ENCODE measurements at regions not wholly inside any gene's neighbourhood (a gene's known extent, or its start where the extent isn't known, plus 50 kb on each side); places are given as distances from the start of the nearest gene placed in this dataset.

DNA sequence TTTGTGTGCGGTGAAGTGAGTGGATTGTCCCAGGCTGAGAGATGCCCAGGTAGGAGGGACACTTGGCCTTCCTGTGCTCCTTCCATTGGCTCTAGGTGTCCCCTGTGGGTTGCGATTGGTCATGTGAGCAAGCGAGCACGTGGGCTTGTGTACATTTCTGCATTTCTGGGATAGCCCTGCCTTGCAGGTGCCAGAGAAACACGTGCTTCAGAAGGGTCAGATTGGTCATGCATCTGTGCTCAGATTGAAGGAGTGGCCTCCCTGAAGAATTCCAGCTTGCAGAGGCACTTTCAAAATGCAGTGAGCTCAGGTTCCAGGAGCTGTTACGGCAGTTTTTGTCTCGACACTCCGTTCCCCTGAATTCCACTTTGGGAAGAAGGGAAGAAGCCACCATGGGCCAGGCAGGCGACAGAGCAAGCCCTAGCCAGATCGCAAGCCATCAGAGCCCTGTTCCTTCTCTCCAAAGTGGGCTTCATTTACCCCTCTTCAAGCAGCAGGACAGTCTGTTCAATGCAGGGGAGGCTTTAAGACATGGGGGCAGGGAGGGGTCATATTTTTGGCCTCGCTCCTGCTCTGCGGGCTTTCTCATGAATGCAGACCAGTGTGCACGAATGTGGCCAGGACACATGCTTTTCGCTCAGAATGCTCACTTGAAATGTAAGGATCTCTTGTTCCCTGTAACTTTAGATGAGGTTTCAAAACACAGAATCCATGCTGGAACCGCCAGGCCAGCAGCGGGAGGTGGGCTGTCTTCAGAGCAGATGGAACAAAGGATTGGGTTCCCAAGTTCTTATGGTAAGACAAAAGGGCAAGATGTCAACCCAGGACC, 78.6 kb upstream of the AKAP12 start:
- Mint-ChIP-seq H3K27me3 (ENCODE audit: low read depth) (peaks cover 4% of the 10 kb centered on the region; the same call in 1 of the 2 replicates), H3K27ac (no peak overlapping the region; the same call in 1 of the 2 replicates), H3K4me1 (peaks cover 10% of the 10 kb centered on the region; the same call in 1 of the 2 replicates), H3K9me3 (no peaks in the 10 kb centered on the region), H3K36me3 (no peaks in the 10 kb centered on the region), H3K4me3 (no peak overlapping the region)
- ChIA-PET POLR2A (no interaction called here), CTCF (interaction anchor here (1.0 kb wide), 2 partner anchors 164 to 344 kb away, joined by 3 read pairs; no protein-coding TSS in a partner anchor)
- peak; percentile 65; the same call in 1 of the 2 replicates for ATAC-seq
- TF ChIP-seq, protein P1, sequence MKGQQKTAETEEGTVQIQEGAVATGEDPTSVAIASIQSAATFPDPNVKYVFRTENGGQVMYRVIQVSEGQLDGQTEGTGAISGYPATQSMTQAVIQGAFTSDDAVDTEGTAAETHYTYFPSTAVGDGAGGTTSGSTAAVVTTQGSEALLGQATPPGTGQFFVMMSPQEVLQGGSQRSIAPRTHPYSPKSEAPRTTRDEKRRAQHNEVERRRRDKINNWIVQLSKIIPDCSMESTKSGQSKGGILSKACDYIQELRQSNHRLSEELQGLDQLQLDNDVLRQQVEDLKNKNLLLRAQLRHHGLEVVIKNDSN (CRISPR knock-in tag; IDR thresholded peaks at IDR 0.05), result peak; percentile 83
- no peak for TF ChIP-seq NFATC4 (CRISPR knock-in tag; IDR thresholded peaks at IDR 0.05)
- TF ChIP-seq USF2 (CRISPR knock-in tag; IDR thresholded peaks at IDR 0.05), result peak; percentile 82
- DNase-seq (ENCODE audit: low spot score), result no peak

DNA sequence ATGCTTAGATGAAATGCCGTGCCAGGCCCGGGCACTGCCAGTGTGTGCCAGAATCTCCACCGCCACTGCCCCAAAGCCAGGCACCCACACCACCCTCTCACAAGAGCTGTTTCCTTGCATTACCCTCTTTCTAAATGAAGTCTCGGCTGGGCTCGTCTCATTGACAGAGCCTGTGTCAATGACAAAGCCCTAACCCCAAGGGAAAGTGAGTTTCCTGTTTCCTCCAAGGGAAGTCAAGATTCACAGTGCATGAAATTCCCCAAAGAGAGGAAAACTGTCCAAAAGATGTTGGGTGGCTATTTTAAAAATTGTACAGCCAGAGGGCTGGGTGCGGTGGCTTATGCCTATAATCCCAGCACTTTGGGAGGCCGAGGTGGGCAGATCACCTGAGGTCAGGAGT, 75.4 kb upstream of the AKAP12 start:
- ATAC-seq (no peak), DNase-seq (ENCODE audit: low spot score) (no peak)
- CTCF ChIA-PET, result interaction anchor here (0.6 to 1.3 kb wide), 2 partner anchors 11 to 150 kb away, joined by 4 read pairs; no protein-coding TSS in a partner anchor
- Mint-ChIP-seq H3K9me3 (no peaks in the 10 kb centered on the region), H3K27me3 (ENCODE audit: low read depth) (peaks cover 4% of the 10 kb centered on the region; the same call in 1 of the 2 replicates), H3K27ac (no peak overlapping the region), H3K36me3 (no peaks in the 10 kb centered on the region), H3K4me3 (no peak overlapping the region), H3K4me1 (peaks cover 16% of the 10 kb centered on the region; the same call in 1 of the 2 replicates)
- POLR2A ChIA-PET, result no interaction called here
- TF ChIP-seq ZNF423 (CRISPR knock-in tag; IDR thresholded peaks at IDR 0.05), result no peak
- no peak for TF ChIP-seq NFATC4 (CRISPR knock-in tag; IDR thresholded peaks at IDR 0.05)
- no peak for TF ChIP-seq PRRX2 (CRISPR knock-in tag; IDR thresholded peaks at IDR 0.05)
- TF ChIP-seq, protein P2, sequence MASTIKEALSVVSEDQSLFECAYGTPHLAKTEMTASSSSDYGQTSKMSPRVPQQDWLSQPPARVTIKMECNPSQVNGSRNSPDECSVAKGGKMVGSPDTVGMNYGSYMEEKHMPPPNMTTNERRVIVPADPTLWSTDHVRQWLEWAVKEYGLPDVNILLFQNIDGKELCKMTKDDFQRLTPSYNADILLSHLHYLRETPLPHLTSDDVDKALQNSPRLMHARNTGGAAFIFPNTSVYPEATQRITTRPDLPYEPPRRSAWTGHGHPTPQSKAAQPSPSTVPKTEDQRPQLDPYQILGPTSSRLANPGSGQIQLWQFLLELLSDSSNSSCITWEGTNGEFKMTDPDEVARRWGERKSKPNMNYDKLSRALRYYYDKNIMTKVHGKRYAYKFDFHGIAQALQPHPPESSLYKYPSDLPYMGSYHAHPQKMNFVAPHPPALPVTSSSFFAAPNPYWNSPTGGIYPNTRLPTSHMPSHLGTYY (CRISPR knock-in tag; IDR thresholded peaks at IDR 0.05), result no peak
- TF ChIP-seq CTCF (IDR thresholded peaks at IDR 0.05), result no peak
- no peak for TF ChIP-seq ZNF416 (CRISPR knock-in tag; IDR thresholded peaks at IDR 0.05)
- no peak for TF ChIP-seq RORB (CRISPR knock-in tag; IDR thresholded peaks at IDR 0.05)
- TF ChIP-seq, protein P3, sequence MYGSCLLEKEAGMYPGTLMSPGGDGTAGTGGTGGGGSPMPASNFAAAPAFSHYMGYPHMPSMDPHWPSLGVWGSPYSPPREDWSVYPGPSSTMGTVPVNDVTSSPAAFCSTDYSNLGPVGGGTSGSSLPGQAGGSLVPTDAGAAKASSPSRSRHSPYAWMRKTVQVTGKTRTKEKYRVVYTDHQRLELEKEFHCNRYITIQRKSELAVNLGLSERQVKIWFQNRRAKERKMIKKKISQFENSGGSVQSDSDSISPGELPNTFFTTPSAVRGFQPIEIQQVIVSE (CRISPR knock-in tag; IDR thresholded peaks at IDR 0.05; ENCODE audit: borderline replicate concordance), result no peak
- TF ChIP-seq TP53 (CRISPR knock-in tag; IDR thresholded peaks at IDR 0.05), result no peak
- no peak for TF ChIP-seq SOX15 (CRISPR knock-in tag; IDR thresholded peaks at IDR 0.05)
- TF ChIP-seq, protein P4, sequence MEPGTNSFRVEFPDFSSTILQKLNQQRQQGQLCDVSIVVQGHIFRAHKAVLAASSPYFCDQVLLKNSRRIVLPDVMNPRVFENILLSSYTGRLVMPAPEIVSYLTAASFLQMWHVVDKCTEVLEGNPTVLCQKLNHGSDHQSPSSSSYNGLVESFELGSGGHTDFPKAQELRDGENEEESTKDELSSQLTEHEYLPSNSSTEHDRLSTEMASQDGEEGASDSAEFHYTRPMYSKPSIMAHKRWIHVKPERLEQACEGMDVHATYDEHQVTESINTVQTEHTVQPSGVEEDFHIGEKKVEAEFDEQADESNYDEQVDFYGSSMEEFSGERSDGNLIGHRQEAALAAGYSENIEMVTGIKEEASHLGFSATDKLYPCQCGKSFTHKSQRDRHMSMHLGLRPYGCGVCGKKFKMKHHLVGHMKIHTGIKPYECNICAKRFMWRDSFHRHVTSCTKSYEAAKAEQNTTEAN (CRISPR knock-in tag; IDR thresholded peaks at IDR 0.05), result no peak
- no peak for TF ChIP-seq MXD4 (CRISPR knock-in tag; IDR thresholded peaks at IDR 0.05; ENCODE audit: borderline replicate concordance)
- no peak for TF ChIP-seq ARID4B (CRISPR knock-in tag; IDR thresholded peaks at IDR 0.05; ENCODE audit: borderline replicate concordance)
- no peak for TF ChIP-seq ZNF263 (CRISPR knock-in tag; IDR thresholded peaks at IDR 0.05; ENCODE audit: low read depth)
- TF ChIP-seq ATF6 (CRISPR knock-in tag; IDR thresholded peaks at IDR 0.05), result no peak
- no peak for TF ChIP-seq FOXP4 (CRISPR knock-in tag; IDR thresholded peaks at IDR 0.05)

All from WTC11 (cell line).